HEK293 (cell line): ENCODE measurements at regions not wholly inside any gene's neighbourhood (a gene's known extent, or its start where the extent isn't known, plus 50 kb on each side); places are given as distances from the start of the nearest gene placed in this dataset.

ENCODE experiments used
- CTCF ChIP-seq: fragments of 450-650 bp; formaldehyde crosslinking; IDR thresholded peaks from 2 replicates; pipeline ENCODE4 v1.5.1; 2016; ENCODE audit warnings: missing biosample characterization, missing genetic modification characterization
- TCF7L2 ChIP-seq: IDR thresholded peaks from 2 replicates; pipeline ENCODE4 v1.6.1; 2011; ENCODE audit warnings: low read depth, mild to moderate bottlenecking, inconsistent platforms, low read length, moderate library complexity, borderline replicate concordance
- ZNF140 ChIP-seq: fragments of 450-650 bp; formaldehyde crosslinking; IDR thresholded peaks from 2 replicates; pipeline ENCODE4 v1.5.1; 2016; ENCODE audit warnings: missing biosample characterization, missing genetic modification characterization
- ZNF239 ChIP-seq: fragments of 450-650 bp; formaldehyde crosslinking; IDR thresholded peaks from 2 replicates; pipeline ENCODE4 v1.5.1; 2016; ENCODE audit warnings: missing biosample characterization, missing genetic modification characterization
- ZNF768 ChIP-seq: fragments of 450-650 bp; formaldehyde crosslinking; IDR thresholded peaks from 2 replicates; pipeline ENCODE4 v1.5.1; 2018; ENCODE audit warnings: missing biosample characterization, mild to moderate bottlenecking, missing genetic modification characterization

- TF ChIP-seq ZNF239 (tag by site-specific recombination) (no peak), CTCF (tag by site-specific recombination) (no peak), ZNF768 (tag by site-specific recombination) (no peak), TCF7L2 (no peak), ZNF140 (tag by site-specific recombination) (no peak)
These were observed 58.3 kb upstream of the GGTLC1 start for GRCh38 chr20:24046888-24047287.
